ENCODE measurements at regions not wholly inside any gene's neighbourhood (a gene's known extent, or its start where the extent isn't known, plus 50 kb on each side); places are given as distances from the start of the nearest gene placed in this dataset.

DNA sequence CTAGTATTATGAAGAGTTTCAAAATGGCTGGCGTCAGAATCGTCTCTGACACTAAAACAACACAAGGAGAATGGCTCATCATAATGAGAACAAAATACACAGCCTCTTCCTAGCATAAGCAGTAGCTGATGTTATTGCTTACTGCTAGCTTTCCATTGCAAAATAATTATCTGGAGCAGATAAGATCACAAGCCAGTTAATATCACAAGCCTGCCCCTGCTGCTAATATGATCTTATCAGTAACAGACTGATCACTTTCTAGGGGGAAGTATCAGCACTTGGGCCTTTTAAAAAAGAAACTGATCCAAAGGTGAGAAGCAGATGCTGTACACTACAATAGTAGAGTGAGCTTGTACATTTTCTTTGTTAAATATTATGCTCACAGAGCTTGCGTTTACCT lies 554.8 kb upstream of the PABPC4L start:
- TF ChIP-seq, protein P1, sequence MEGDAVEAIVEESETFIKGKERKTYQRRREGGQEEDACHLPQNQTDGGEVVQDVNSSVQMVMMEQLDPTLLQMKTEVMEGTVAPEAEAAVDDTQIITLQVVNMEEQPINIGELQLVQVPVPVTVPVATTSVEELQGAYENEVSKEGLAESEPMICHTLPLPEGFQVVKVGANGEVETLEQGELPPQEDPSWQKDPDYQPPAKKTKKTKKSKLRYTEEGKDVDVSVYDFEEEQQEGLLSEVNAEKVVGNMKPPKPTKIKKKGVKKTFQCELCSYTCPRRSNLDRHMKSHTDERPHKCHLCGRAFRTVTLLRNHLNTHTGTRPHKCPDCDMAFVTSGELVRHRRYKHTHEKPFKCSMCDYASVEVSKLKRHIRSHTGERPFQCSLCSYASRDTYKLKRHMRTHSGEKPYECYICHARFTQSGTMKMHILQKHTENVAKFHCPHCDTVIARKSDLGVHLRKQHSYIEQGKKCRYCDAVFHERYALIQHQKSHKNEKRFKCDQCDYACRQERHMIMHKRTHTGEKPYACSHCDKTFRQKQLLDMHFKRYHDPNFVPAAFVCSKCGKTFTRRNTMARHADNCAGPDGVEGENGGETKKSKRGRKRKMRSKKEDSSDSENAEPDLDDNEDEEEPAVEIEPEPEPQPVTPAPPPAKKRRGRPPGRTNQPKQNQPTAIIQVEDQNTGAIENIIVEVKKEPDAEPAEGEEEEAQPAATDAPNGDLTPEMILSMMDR (IDR thresholded peaks at IDR 0.05) = no peak
- TF ChIP-seq POLR2AphosphoS5 (IDR thresholded peaks at IDR 0.05) (no peak), EP300 (IDR thresholded peaks at IDR 0.05) (no peak), POLR2A (IDR thresholded peaks at IDR 0.05) (no peak)
